T47D (cell line): ENCODE measurements at regions not wholly inside any gene's neighbourhood (a gene's known extent, or its start where the extent isn't known, plus 50 kb on each side); places are given as distances from the start of the nearest gene placed in this dataset.
A peak's percentile ranks its signal among the peaks of the same experiment; 100 is the strongest.

Experiments
- DNase-seq, 2 experiments: peaks; one replicate each; pipeline versions ENCODE4 v3.0.0 to v3.0.0-alpha.2; 2011 to 2012; ENCODE audit warnings: low read depth in 1 of 2, low spot score in 1 of 2
- JUND ChIP-seq: IDR thresholded peaks from 2 replicates; pipeline ENCODE4 v1.6.1; 2012; ENCODE audit warnings: low read depth
- in situ Hi-C: cut with HindIII; loops from 2 replicates; pipeline ENCODE4 v1.10.0; 2016; ENCODE audit warnings: low sequenced_read_pairs, low pct_unique_long_range_greater_than_20kb

GRCh38 chr9:27726244-27727081 is 153.2 kb upstream of the C9orf72 start:
- in situ Hi-C loops = no loop called here
- DNase-seq = peak in 1 of 2 experiments; percentile 76
- TF ChIP-seq JUND = no peak

- no peak for DNase-seq
- TF ChIP-seq JUND = no peak
- in situ Hi-C loops = no loop called here
Observed at GRCh38 chr9:27732494-27732893, 159.2 kb upstream of the C9orf72 start.

- no peak for TF ChIP-seq JUND
- no peak for DNase-seq
- in situ Hi-C loops = no loop called here
Observed at GRCh38 chr9:27743490-27743889, 170.2 kb upstream of the C9orf72 start.

- DNase-seq = no peak
- in situ Hi-C loops = no loop called here
- no peak for TF ChIP-seq JUND
Observed at GRCh38 chr9:27747450-27747849, 174.2 kb upstream of the C9orf72 start.

GRCh38 chr9:27749838-27750237 is 176.6 kb upstream of the C9orf72 start:
- DNase-seq = no peak
- in situ Hi-C loops = no loop called here
- TF ChIP-seq JUND = no peak

GRCh38 chr9:27750566-27750965 is 177.3 kb upstream of the C9orf72 start:
- DNase-seq = no peak
- in situ Hi-C loops = no loop called here
- TF ChIP-seq JUND = no peak

- in situ Hi-C loops = no loop called here
- TF ChIP-seq JUND = no peak
- no peak for DNase-seq
Observed at GRCh38 chr9:27752069-27752468, 178.8 kb upstream of the C9orf72 start.

- TF ChIP-seq JUND = no peak
- no peak for DNase-seq
- in situ Hi-C loops = no loop called here
Observed at GRCh38 chr9:27755846-27756245, 182.6 kb upstream of the C9orf72 start.

- DNase-seq = no peak
- in situ Hi-C loops = no loop called here
- TF ChIP-seq JUND = no peak
Observed at GRCh38 chr9:27756418-27756817, 183.1 kb upstream of the C9orf72 start.

GRCh38 chr9:27763831-27764230 is 190.6 kb upstream of the C9orf72 start:
- in situ Hi-C loops = no loop called here
- TF ChIP-seq JUND = no peak
- no peak for DNase-seq

- in situ Hi-C loops = no loop called here
- no peak for TF ChIP-seq JUND
- DNase-seq = no peak
Observed at GRCh38 chr9:27765266-27766072, 192.2 kb upstream of the C9orf72 start.

GRCh38 chr9:27766073-27766835 is 193.0 kb upstream of the C9orf72 start:
- in situ Hi-C loops = no loop called here
- no peak for DNase-seq

More at GRCh38 chr9:27766073-27766835, 193.0 kb upstream of the C9orf72 start:
- no peak for TF ChIP-seq JUND
